IMR-90 (cell line): ENCODE measurements at regions not wholly inside any gene's neighbourhood (a gene's known extent, or its start where the extent isn't known, plus 50 kb on each side); places are given as distances from the start of the nearest gene placed in this dataset.

Experiments
- CEBPB ChIP-seq: IDR thresholded peaks from 2 replicates; pipeline ENCODE4 v1.6.1; 2012; ENCODE audit warnings: low read depth, low read length, improper control_type of control experiment
- MAFK ChIP-seq: IDR thresholded peaks from 2 replicates; pipeline ENCODE4 v1.6.1; 2012; ENCODE audit warnings: low read depth, low read length, improper control_type of control experiment
- MXI1 ChIP-seq: IDR thresholded peaks from 2 replicates; pipeline ENCODE4 v1.6.1; 2012; ENCODE audit warnings: low read depth, mild to moderate bottlenecking, low read length, moderate library complexity, borderline replicate concordance
- TF ChIP-seq, protein P1 (sequence below): conservative IDR thresholded peaks from 2 replicates; pipeline ENCODE4 v1.5.1; 2012; ENCODE audit warnings: mild to moderate bottlenecking, low read depth, low read length, improper control_type of control experiment
- TF ChIP-seq, protein P2 (sequence below): fragments of 150-350 bp; IDR thresholded peaks from 2 replicates; pipeline ENCODE4 v1.6.1; 2016; ENCODE audit warnings: low read depth, mild to moderate bottlenecking, low read length, moderate library complexity, borderline replicate concordance

- TF ChIP-seq, protein P1, sequence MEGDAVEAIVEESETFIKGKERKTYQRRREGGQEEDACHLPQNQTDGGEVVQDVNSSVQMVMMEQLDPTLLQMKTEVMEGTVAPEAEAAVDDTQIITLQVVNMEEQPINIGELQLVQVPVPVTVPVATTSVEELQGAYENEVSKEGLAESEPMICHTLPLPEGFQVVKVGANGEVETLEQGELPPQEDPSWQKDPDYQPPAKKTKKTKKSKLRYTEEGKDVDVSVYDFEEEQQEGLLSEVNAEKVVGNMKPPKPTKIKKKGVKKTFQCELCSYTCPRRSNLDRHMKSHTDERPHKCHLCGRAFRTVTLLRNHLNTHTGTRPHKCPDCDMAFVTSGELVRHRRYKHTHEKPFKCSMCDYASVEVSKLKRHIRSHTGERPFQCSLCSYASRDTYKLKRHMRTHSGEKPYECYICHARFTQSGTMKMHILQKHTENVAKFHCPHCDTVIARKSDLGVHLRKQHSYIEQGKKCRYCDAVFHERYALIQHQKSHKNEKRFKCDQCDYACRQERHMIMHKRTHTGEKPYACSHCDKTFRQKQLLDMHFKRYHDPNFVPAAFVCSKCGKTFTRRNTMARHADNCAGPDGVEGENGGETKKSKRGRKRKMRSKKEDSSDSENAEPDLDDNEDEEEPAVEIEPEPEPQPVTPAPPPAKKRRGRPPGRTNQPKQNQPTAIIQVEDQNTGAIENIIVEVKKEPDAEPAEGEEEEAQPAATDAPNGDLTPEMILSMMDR: no peak
- TF ChIP-seq MAFK (no peak), CEBPB (no peak), MXI1 (no peak)
- TF ChIP-seq, protein P2, sequence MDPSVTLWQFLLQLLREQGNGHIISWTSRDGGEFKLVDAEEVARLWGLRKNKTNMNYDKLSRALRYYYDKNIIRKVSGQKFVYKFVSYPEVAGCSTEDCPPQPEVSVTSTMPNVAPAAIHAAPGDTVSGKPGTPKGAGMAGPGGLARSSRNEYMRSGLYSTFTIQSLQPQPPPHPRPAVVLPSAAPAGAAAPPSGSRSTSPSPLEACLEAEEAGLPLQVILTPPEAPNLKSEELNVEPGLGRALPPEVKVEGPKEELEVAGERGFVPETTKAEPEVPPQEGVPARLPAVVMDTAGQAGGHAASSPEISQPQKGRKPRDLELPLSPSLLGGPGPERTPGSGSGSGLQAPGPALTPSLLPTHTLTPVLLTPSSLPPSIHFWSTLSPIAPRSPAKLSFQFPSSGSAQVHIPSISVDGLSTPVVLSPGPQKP: no peak
These were observed 85.3 kb upstream of the GPR101 start for GRCh38 chrX:137119049-137119448.
